Testis (tissue), 2 donors: ENCODE measurements at regions not wholly inside any gene's neighbourhood (a gene's known extent, or its start where the extent isn't known, plus 50 kb on each side); places are given as distances from the start of the nearest gene placed in this dataset.
A peak's percentile ranks its signal among the peaks of the same experiment; 100 is the strongest.

ENCODE experiments used
- DNase-seq: peaks from one replicate; pipeline ENCODE4 v3.0.0-alpha.2; 2019
- H3K27ac ChIP-seq, 2 donors: fragments of 200-600 bp; sonication (generic); one replicate each; pipeline ENCODE4 v1.5.1; 2019
- H3K27me3 ChIP-seq: fragments of 200-600 bp; sonication (generic); one replicate; pipeline ENCODE4 v1.5.1; 2019
- H3K36me3 ChIP-seq: fragments of 200-600 bp; sonication (generic); one replicate; pipeline ENCODE4 v1.5.1; 2017; ENCODE audit warnings: low read depth; ENCODE audit errors: missing control alignments
- H3K4me1 ChIP-seq: fragments of 200-600 bp; sonication (generic); one replicate; pipeline ENCODE4 v1.5.1; 2019
- H3K4me3 ChIP-seq, 2 donors: fragments of 200-600 bp; sonication (generic); one replicate each; pipeline ENCODE4 v1.5.1; 2017 to 2019
- H3K9me3 ChIP-seq: fragments of 200-600 bp; sonication (generic); one replicate; pipeline ENCODE4 v1.5.1; 2017
- POLR2A ChIP-seq: fragments of 450-650 bp; IDR thresholded peaks from one replicate; pipeline ENCODE4 v1.6.1; 2017; ENCODE audit warnings: antibody characterized with exemption, mild to moderate bottlenecking, moderate library complexity
- WGBS, 2 donors: methylation state at CpG; one replicate each; pipeline ENCODE4 v1.1.5; 2018; 5-methylcytosine and 5-hydroxymethylcytosine counted together
- intact Hi-C: fragments of 100-400 bp; cut with DNase I; formaldehyde crosslinking; loops from one replicate; pipeline ENCODE4 v1.15.1; 2023; ENCODE audit warnings: low total_unique reads
- TF ChIP-seq, protein P1 (sequence below), 3 experiments: fragments of 450-650 bp in 2 of 3; fragments of 200-600 bp in 1 of 3; sonication (generic) in 1 of 3; IDR thresholded peaks; one replicate each; pipeline ENCODE4 v1.5.1; 2016 to 2019; ENCODE audit warnings: antibody characterized with exemption in 3 of 3, mild to moderate bottlenecking in 2 of 3, moderate library complexity in 1 of 3

DNA sequence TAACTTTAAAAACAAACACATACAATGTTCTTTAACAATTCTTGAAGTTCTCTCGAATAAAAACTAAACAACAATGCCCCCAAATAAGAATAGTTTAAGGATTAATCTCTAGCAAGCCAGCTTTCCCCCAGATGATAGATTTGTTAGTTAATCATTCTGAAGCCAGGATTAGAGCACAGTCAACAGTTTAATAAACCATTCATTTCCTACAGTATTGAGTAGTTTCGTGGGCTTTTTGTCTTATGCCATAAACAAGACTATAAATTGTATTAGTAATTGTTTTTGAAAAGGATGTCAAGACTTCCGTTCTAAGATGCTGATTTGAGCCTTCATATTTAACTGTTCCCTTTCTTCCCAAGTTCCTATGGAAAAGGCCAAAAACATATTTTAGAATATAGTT lies 136.6 kb downstream of the PIK3R1 start:
- Histone ChIP-seq H3K4me3 (no peak overlapping the region), H3K4me1 (no peaks in the 10 kb centered on the region), H3K36me3 (no peaks in the 10 kb centered on the region), H3K27ac (no peak overlapping the region), H3K9me3 (no peaks in the 10 kb centered on the region), H3K27me3 (no peaks in the 10 kb centered on the region)
- DNase-seq, result no peak
- TF ChIP-seq, protein P1, sequence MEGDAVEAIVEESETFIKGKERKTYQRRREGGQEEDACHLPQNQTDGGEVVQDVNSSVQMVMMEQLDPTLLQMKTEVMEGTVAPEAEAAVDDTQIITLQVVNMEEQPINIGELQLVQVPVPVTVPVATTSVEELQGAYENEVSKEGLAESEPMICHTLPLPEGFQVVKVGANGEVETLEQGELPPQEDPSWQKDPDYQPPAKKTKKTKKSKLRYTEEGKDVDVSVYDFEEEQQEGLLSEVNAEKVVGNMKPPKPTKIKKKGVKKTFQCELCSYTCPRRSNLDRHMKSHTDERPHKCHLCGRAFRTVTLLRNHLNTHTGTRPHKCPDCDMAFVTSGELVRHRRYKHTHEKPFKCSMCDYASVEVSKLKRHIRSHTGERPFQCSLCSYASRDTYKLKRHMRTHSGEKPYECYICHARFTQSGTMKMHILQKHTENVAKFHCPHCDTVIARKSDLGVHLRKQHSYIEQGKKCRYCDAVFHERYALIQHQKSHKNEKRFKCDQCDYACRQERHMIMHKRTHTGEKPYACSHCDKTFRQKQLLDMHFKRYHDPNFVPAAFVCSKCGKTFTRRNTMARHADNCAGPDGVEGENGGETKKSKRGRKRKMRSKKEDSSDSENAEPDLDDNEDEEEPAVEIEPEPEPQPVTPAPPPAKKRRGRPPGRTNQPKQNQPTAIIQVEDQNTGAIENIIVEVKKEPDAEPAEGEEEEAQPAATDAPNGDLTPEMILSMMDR (IDR thresholded peaks at IDR 0.05), result no peak
- no peak for TF ChIP-seq POLR2A
- intact Hi-C loops, result no loop called here
- WGBS, 2 donors, result 73 to 80% methylated on average over 3 of the region's 3 CpGs

DNA sequence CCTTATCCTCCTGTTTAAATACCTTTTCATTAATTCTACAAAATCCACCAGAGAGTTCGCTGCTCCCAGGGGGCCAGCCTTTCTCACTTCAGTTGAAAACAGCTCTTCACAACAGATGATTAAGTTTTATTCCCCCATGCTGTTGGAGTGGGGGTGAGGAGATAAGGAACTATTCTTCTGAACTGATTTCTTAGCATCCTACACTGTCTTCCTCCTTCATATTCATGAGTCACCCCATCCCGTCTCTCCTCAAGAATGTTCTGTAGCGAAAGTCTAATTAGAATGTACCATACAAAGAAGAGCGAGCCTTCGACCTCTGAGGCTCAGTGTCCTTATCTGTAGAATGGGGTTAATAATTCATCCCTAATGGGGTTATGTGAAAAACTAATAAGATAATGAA lies 138.0 kb downstream of the PIK3R1 start:
- no peak for DNase-seq
- TF ChIP-seq POLR2A, result no peak
- TF ChIP-seq, protein P1 (IDR thresholded peaks at IDR 0.05), result no peak
- H3K4me1 ChIP-seq, result no peaks in the 10 kb centered on the region
- H3K9me3 ChIP-seq, result no peaks in the 10 kb centered on the region
- intact Hi-C loops, result no loop called here
- H3K36me3 ChIP-seq, result no peaks in the 10 kb centered on the region
- 78 to 84% methylated on average over 5 of the region's 5 CpGs for WGBS, 2 donors
- H3K4me3 ChIP-seq, result no peak overlapping the region
- no peak overlapping the region for H3K27ac ChIP-seq
- H3K27me3 ChIP-seq, result no peaks in the 10 kb centered on the region

DNA sequence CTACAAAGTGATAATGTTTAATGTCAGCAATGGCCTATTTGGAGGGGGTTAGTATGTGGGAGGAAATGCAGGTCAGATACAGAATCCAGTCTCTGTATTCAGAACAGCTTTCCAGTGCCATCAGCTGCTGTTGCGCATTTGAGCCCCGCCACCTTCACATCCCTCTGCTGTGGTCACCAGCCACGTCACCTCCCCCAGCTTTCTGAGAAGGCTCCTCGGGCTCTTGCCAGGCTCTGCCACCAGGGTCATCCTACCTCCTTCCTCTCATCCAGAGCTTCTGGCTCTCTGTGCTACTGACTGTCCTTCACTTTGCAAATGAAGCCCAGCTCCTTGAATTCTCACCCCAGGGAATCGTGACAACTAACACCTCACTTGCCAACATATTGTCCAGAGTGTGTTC lies 138.8 kb downstream of the PIK3R1 start:
- intact Hi-C loops, result no loop called here
- 68 to 71% methylated on average over 5 of the region's 5 CpGs for WGBS, 2 donors
- Histone ChIP-seq H3K36me3 (no peaks in the 10 kb centered on the region), H3K27ac (no peak overlapping the region), H3K4me1 (no peaks in the 10 kb centered on the region), H3K9me3 (no peaks in the 10 kb centered on the region), H3K27me3 (no peaks in the 10 kb centered on the region), H3K4me3 (no peak overlapping the region)
- TF ChIP-seq, protein P1 (IDR thresholded peaks at IDR 0.05), result no peak
- TF ChIP-seq POLR2A, result no peak
- DNase-seq, result peak; percentile 56

DNA sequence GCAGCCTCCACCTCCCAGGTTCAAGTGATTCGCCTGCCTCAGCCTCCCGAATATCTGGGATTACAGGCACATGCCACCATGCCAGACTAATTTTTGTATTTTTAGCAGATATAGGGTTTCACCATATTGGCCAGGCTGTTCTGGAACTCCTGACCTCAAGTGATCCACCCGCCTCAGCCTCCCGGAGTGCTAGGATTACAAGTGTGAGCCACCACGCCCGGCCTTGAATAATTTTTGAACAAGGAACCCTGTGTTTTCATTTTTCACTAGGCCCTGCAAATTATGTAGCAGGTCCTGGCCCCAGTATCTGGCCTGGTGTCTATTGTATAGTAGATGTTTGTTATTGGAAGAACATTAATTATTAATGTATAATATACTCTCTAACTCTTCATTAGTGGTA lies 140.7 kb downstream of the PIK3R1 start:
- no peak overlapping the region for H3K27ac ChIP-seq
- TF ChIP-seq POLR2A, result no peak
- TF ChIP-seq, protein P1 (IDR thresholded peaks at IDR 0.05), result no peak
- no peaks in the 10 kb centered on the region for H3K4me1 ChIP-seq
- no peaks in the 10 kb centered on the region for H3K36me3 ChIP-seq
- no peak for DNase-seq
- intact Hi-C loops, result no loop called here
- no peaks in the 10 kb centered on the region for H3K27me3 ChIP-seq
- H3K4me3 ChIP-seq, result no peak overlapping the region
- H3K9me3 ChIP-seq, result no peaks in the 10 kb centered on the region
- WGBS, 2 donors, result 94 to 98% methylated on average over 6 of the region's 6 CpGs

DNA sequence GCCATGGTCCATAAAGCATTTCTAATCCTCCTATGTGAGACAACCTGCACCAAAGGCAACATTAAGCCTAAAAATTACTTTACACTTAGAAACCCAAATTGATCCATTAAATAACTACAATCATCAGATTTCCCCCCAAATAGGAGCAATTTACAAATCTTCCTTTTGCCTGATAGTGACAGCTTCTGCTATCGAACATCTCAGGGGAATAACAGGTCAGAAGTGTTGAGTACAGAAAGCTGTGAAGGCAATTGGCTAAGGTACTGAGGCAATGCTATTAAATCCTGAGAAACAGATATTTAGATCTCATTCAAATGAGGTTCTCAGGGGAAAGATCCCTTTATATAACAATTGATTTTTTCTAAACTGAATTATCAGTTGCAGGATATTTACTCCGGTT lies 141.1 kb downstream of the PIK3R1 start:
- WGBS, 2 donors, result 85 to 94% methylated on average over 2 of the region's 2 CpGs
- Histone ChIP-seq H3K36me3 (no peaks in the 10 kb centered on the region), H3K9me3 (no peaks in the 10 kb centered on the region), H3K27me3 (no peaks in the 10 kb centered on the region), H3K4me1 (no peaks in the 10 kb centered on the region), H3K27ac (no peak overlapping the region), H3K4me3 (no peak overlapping the region)
- intact Hi-C loops, result no loop called here
- TF ChIP-seq, protein P1 (IDR thresholded peaks at IDR 0.05), result no peak
- TF ChIP-seq POLR2A, result no peak
- DNase-seq, result no peak
